Trophoblast cell (in vitro differentiated cells and primary cell): ENCODE measurements at regions not wholly inside any gene's neighbourhood (a gene's known extent, or its start where the extent isn't known, plus 50 kb on each side); places are given as distances from the start of the nearest gene placed in this dataset.

Experiments used
- DNase-seq, 2 donors: peaks; one replicate each; pipeline ENCODE4 v3.0.0-alpha.2; 2016
- H2AFZ ChIP-seq: 2 replicates; pipeline ENCODE4 v1.6.1; 2013; ENCODE audit warnings: low read length, moderate library complexity, mild to moderate bottlenecking; ENCODE audit not compliant: insufficient read depth, poor library complexity
- H2AK5ac ChIP-seq: 2 replicates; pipeline ENCODE4 v1.6.1; 2013; ENCODE audit warnings: mild to moderate bottlenecking, low read length
- H2BK120ac ChIP-seq: 2 replicates; pipeline ENCODE4 v1.6.1; 2013; ENCODE audit warnings: low read length, mild to moderate bottlenecking, moderate library complexity; ENCODE audit not compliant: insufficient read depth, poor library complexity
- H2BK12ac ChIP-seq: 2 replicates; pipeline ENCODE4 v1.6.1; 2013; ENCODE audit warnings: mild to moderate bottlenecking, low read length, moderate library complexity
- H2BK5ac ChIP-seq: 2 replicates; pipeline ENCODE4 v1.6.1; 2013; ENCODE audit warnings: low read length, low read depth, moderate library complexity, mild to moderate bottlenecking; ENCODE audit not compliant: poor library complexity
- H3K14ac ChIP-seq: 2 replicates; pipeline ENCODE4 v1.6.1; 2013; ENCODE audit warnings: mild to moderate bottlenecking, low read length
- H3K18ac ChIP-seq: 2 replicates; pipeline ENCODE4 v1.6.1; 2013; ENCODE audit warnings: mild to moderate bottlenecking, low read length
- H3K23ac ChIP-seq: 2 replicates; pipeline ENCODE4 v1.6.1; 2013; ENCODE audit warnings: low read length
- H3K27ac ChIP-seq: 2 replicates; pipeline ENCODE4 v1.5.1; 2013; ENCODE audit warnings: low read depth, mild to moderate bottlenecking, inconsistent platforms, low read length, moderate library complexity
- H3K27me3 ChIP-seq: 2 replicates; pipeline ENCODE4 v1.6.1; 2013; ENCODE audit warnings: inconsistent platforms, mild to moderate bottlenecking, low read length, moderate library complexity; ENCODE audit not compliant: insufficient read depth
- H3K36me3 ChIP-seq, 2 experiments: 1 replicate in 1 of 2; 2 replicates in 1 of 2; pipeline ENCODE4 v1.6.1; 2013; ENCODE audit warnings: low read length in 2 of 2, mild to moderate bottlenecking in 2 of 2, moderate library complexity in 1 of 2; ENCODE audit not compliant: insufficient read depth in 2 of 2, control insufficient read depth in 1 of 2
- H3K4ac ChIP-seq: 2 replicates; pipeline ENCODE4 v1.6.1; 2013; ENCODE audit warnings: low read depth, mild to moderate bottlenecking, low read length, moderate library complexity
- H3K4me1 ChIP-seq, 2 experiments: 1 replicate in 1 of 2; 2 replicates in 1 of 2; pipeline ENCODE4 v1.6.1; 2013; ENCODE audit warnings: low read length in 2 of 2, mild to moderate bottlenecking in 2 of 2, moderate library complexity in 1 of 2; ENCODE audit not compliant: insufficient read depth in 2 of 2, control insufficient read depth in 1 of 2
- H3K4me2 ChIP-seq: 2 replicates; pipeline ENCODE4 v1.6.1; 2013; ENCODE audit warnings: inconsistent platforms, mild to moderate bottlenecking, low read length, moderate library complexity
- H3K4me3 ChIP-seq: 2 replicates; pipeline ENCODE4 v1.5.1; 2013; ENCODE audit warnings: mild to moderate bottlenecking, low read depth, low read length, inconsistent platforms
- H3K79me1 ChIP-seq: one replicate; pipeline ENCODE4 v1.6.1; 2013; ENCODE audit warnings: low read length
- H3K79me2 ChIP-seq: 2 replicates; pipeline ENCODE4 v1.6.1; 2013; ENCODE audit warnings: low read length, mild to moderate bottlenecking; ENCODE audit not compliant: control insufficient read depth, insufficient read depth, poor library complexity
- H3K9ac ChIP-seq: 2 replicates; pipeline ENCODE4 v1.6.1; 2013; ENCODE audit warnings: mild to moderate bottlenecking, low read length
- H3K9me3 ChIP-seq: 2 replicates; pipeline ENCODE4 v1.6.1; 2013; ENCODE audit warnings: low read depth, mild to moderate bottlenecking, control low read depth, inconsistent platforms, low read length; ENCODE audit not compliant: insufficient read depth
- H4K12ac ChIP-seq: 2 replicates; pipeline ENCODE4 v1.6.1; 2013; ENCODE audit warnings: low read depth, mild to moderate bottlenecking, low read length, moderate library complexity
- H4K8ac ChIP-seq: 2 replicates; pipeline ENCODE4 v1.6.1; 2013; ENCODE audit warnings: low read depth, mild to moderate bottlenecking, low read length, moderate library complexity
- H4K91ac ChIP-seq: one replicate; pipeline ENCODE4 v1.6.1; 2013; ENCODE audit warnings: low read depth, mild to moderate bottlenecking, low read length, moderate library complexity
- WGBS: extraction: QIAGEN DNeasy Blood & Tissue Kit; methylation state at CpG from one replicate; pipeline ENCODE4 v1.1.7; 2013; ENCODE audit warnings: missing lambda C conversion rate; ENCODE audit not compliant: insufficient read length, insufficient coverage; ENCODE audit errors: extremely low coverage; 5-methylcytosine and 5-hydroxymethylcytosine counted together

DNA sequence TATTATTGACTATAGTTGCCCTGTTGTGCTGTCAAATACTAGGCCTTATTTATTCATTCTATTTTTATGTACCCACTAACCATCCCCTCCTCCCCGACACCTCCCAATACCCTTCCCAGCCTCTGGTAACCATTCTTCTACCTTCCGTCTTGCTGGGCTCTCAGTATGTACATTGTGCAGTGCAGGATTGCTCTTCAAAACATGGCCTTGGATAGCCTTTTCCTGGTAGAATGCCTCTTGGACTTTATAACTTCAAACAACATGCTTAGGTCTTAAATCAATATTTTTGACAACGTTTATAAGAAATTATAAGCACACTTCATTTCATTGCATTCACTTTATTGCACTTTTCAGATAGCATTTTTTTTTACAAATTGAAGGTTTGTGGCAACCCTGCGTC is 172.6 kb upstream of the ACTBL2 start:
- Histone ChIP-seq H3K4me3 (no peak overlapping the region), H3K18ac (no peak overlapping the region), H3K9me3 (peaks cover 2% of the 10 kb centered on the region), H3K4ac (no peak overlapping the region), H2BK5ac (no peak overlapping the region), H3K79me2 (no peaks in the 10 kb centered on the region), H3K4me1 (peaks cover 8 to 11% of the 10 kb centered on the region in 2 experiments), H3K9ac (no peak overlapping the region), H2AFZ (no peak overlapping the region), H3K23ac (no peak overlapping the region), H4K8ac (no peak overlapping the region), H4K91ac (no peak overlapping the region), H3K14ac (no peak overlapping the region), H3K27me3 (no peaks in the 10 kb centered on the region), H3K4me2 (no peak overlapping the region), H4K12ac (no peak overlapping the region), H3K36me3 (no peaks in the 10 kb centered on the region), H2AK5ac (no peak overlapping the region), H2BK12ac (no peak overlapping the region), H3K27ac (no peak overlapping the region), H3K79me1 (peaks cover 7% of the 10 kb centered on the region), H2BK120ac (no peak overlapping the region)
- 100% methylated on average over 1 of the region's 4 CpGs for WGBS
- no peak for DNase-seq

DNA sequence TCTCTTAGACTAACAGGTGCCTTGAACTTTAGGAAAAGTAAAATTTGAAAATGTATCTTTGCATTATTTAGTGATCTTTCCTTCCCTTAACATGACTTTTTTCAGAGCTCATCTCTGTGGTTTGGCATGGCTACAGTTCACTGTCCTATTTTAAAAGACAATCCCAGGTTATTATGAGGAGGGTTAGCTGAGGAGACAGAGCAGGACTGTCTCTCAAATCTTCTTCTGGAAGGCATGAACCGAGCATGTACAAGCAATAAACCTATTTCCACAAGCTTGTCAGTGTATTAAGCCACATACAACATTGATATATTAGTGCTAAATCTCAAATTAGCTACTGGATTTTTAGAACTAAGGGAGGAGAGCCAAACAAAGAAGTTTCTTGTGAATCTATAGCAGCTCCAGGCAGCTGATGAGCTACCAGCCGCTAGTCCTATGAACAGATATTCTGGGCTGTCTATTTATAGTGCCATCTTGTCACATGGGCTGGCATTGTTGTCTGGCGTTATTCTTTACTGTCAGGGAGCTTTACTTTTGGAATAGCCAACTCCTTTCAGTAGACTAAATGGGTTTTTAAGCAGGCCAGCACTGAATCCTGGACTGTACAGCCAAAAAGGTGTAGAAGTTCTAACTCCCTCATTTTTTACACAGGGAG is 171.2 kb upstream of the ACTBL2 start:
- H3K27ac ChIP-seq = no peak overlapping the region
- no peak overlapping the region for H2AFZ ChIP-seq
- peaks cover 8 to 11% of the 10 kb centered on the region in 2 experiments for H3K4me1 ChIP-seq
- no peak overlapping the region for H4K91ac ChIP-seq
- no peak overlapping the region for H2BK120ac ChIP-seq
- H3K79me2 ChIP-seq = no peaks in the 10 kb centered on the region
- no peak overlapping the region for H3K14ac ChIP-seq
- H3K18ac ChIP-seq = no peak overlapping the region
- no peak overlapping the region for H3K4ac ChIP-seq
- no peak overlapping the region for H4K8ac ChIP-seq
- no peak overlapping the region for H2AK5ac ChIP-seq
- H3K23ac ChIP-seq = no peak overlapping the region
- no peaks in the 10 kb centered on the region for H3K27me3 ChIP-seq
- no CpG with 5 or more reads among the region's 3 CpGs for WGBS
- H2BK12ac ChIP-seq = no peak overlapping the region
- H3K9ac ChIP-seq = no peak overlapping the region
- H3K4me3 ChIP-seq = no peak overlapping the region
- peaks cover 7% of the 10 kb centered on the region for H3K79me1 ChIP-seq
- no peak overlapping the region for H2BK5ac ChIP-seq
- no peak for DNase-seq
- H3K9me3 ChIP-seq = peaks cover 2% of the 10 kb centered on the region
- H3K4me2 ChIP-seq = no peak overlapping the region
- no peak overlapping the region for H4K12ac ChIP-seq
- no peaks in the 10 kb centered on the region for H3K36me3 ChIP-seq

DNA sequence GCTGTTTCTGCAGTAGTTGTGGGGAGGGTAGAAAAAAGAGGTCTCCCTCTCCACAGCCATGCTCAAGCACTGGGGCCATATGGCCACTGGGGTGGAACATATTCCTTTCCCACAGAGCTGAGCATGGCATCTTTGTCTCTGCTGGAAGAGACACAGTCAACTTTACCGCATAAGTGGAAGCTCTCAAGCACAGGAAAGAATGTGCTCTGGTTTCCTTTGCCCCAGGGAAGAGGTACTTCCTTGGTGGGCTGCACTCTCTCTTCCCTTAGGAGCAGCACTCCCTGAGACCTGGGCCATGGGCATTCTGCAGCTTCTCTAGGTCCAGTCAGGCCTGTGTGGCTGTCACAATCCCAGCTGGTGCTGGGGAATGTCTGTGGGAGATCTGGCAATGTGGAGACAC is 168.5 kb upstream of the ACTBL2 start:
- no peak overlapping the region for H3K4ac ChIP-seq
- H2BK12ac ChIP-seq = peak overlapping the region; percentile 56
- no peak overlapping the region for H4K12ac ChIP-seq
- peaks cover 2% of the 10 kb centered on the region for H3K9me3 ChIP-seq
- no peaks in the 10 kb centered on the region for H3K79me2 ChIP-seq
- no peak for DNase-seq
- H3K9ac ChIP-seq = no peak overlapping the region
- no peak overlapping the region for H2BK5ac ChIP-seq
- peak overlapping the region; percentile 27 for H3K14ac ChIP-seq
- peak overlapping the region; percentile 42 for H3K27ac ChIP-seq
- no peak overlapping the region for H3K23ac ChIP-seq
- H4K8ac ChIP-seq = peak overlapping the region; percentile 64
- H3K18ac ChIP-seq = peak overlapping the region; percentile 41
- H3K4me2 ChIP-seq = no peak overlapping the region
- H3K36me3 ChIP-seq = no peaks in the 10 kb centered on the region
- H2AK5ac ChIP-seq = peak overlapping the region; percentile 27
- no CpG with 5 or more reads among the region's 1 CpG for WGBS
- H3K27me3 ChIP-seq = no peaks in the 10 kb centered on the region
- H3K79me1 ChIP-seq = peaks cover 8% of the 10 kb centered on the region
- peak overlapping the region; percentile 62 for H2BK120ac ChIP-seq
- H3K4me3 ChIP-seq = no peak overlapping the region
- peak overlapping the region; percentile 6 for H2AFZ ChIP-seq
- H3K4me1 ChIP-seq = peaks cover 8 to 11% of the 10 kb centered on the region in 2 experiments
- H4K91ac ChIP-seq = peak overlapping the region; percentile 58

DNA sequence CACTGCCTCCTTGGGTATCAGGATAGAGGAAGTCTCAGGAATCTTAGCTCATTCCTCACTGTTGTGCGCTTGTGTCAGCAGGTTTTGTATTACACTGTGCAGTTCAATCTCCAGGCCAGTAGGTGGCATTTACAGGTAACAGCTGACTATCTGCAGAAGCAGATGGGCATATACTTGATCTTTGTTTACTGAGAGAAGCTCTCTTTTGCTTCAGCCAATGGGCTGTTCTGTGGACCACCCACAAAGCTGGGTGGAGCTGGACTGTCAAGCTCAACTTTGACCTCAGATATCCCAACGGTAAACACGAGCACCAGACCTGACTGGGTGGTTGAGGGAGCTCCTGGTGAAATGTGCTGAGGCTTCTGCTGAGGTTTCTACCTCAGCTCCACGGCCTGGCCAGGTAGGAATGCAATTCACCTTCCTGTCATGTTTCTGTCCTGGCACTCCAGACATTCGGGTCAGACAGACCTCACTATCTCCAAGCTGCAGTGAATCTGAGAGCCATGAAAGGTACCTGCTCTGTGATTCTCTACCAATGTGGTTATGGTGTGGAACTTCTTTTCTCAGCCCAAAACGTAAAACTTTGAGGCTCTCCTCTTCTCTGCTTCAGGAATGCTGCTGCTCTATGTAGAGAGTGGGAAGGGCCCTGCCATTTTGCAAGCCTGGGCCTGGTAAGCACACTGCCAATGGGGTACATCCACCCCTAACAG is 167.9 kb upstream of the ACTBL2 start:
- Histone ChIP-seq H2BK12ac (peak overlapping the region; percentile 50), H3K36me3 (no peaks in the 10 kb centered on the region), H3K27ac (peak overlapping the region; percentile 42), H3K14ac (peak overlapping the region; percentile 27), H3K4me2 (no peak overlapping the region), H3K79me2 (no peaks in the 10 kb centered on the region), H3K23ac (no peak overlapping the region), H3K9ac (no peak overlapping the region), H3K9me3 (peaks cover 2% of the 10 kb centered on the region), H3K27me3 (no peaks in the 10 kb centered on the region), H4K12ac (no peak overlapping the region), H3K18ac (peak overlapping the region; percentile 41), H4K8ac (peak overlapping the region; percentile 64), H3K4ac (no peak overlapping the region), H2BK5ac (no peak overlapping the region), H2BK120ac (peak overlapping the region; percentile 62), H3K4me1 (peaks cover 8 to 11% of the 10 kb centered on the region in 2 experiments), H2AFZ (peak overlapping the region; percentile 6), H3K79me1 (peaks cover 8% of the 10 kb centered on the region), H3K4me3 (no peak overlapping the region), H2AK5ac (peak overlapping the region; percentile 27), H4K91ac (peak overlapping the region; percentile 58)
- DNase-seq = peak; percentile 41 to 86
- WGBS = no CpG with 5 or more reads among the region's 6 CpGs
